B cell (primary cell): ENCODE measurements at regions not wholly inside any gene's neighbourhood (a gene's known extent, or its start where the extent isn't known, plus 50 kb on each side); places are given as distances from the start of the nearest gene placed in this dataset.

ENCODE experiments used
- ATAC-seq: fragments of 200-7000 bp; cut with Tn5 transposase; one replicate; pipeline ENCODE4 v1.10.0; 2021; ENCODE audit warnings: low read depth, mild to moderate bottlenecking, moderate number of reproducible peaks, moderate library complexity
- CTCF ChIA-PET: fragments of 350-600 bp; sonication (Branson Sonifier 250); formaldehyde crosslinking; loops from one replicate; lab custom pipeline; 2021; ENCODE audit warnings: antibody characterized with exemption, inconsistent platforms; lab: Charles Lee
- POLR2A ChIA-PET: fragments of 350-600 bp; sonication (Branson Sonifier 250); formaldehyde crosslinking; loops from one replicate; lab custom pipeline; 2021; ENCODE audit warnings: antibody characterized with exemption; lab: Charles Lee
- DNase-seq: peaks from one replicate; pipeline ENCODE4 v3.0.0; 2013
- H2AFZ ChIP-seq: 2 replicates; pipeline ENCODE4 v1.6.1; 2012; ENCODE audit warnings: mild to moderate bottlenecking, low read depth, low read length; ENCODE audit not compliant: insufficient read depth, poor library complexity, severe bottlenecking
- H3K27ac ChIP-seq, 2 donors: 1 replicate in 1 of 2; 2 replicates in 1 of 2; pipeline ENCODE4 v1.5.1; 2012 to 2013; ENCODE audit warnings: low read length in 2 of 2, mild to moderate bottlenecking in 2 of 2, moderate library complexity in 1 of 2
- H3K27me3 ChIP-seq, 4 experiments: fragments of 200-600 bp in 1 of 4; sonication (generic) in 1 of 4; replicated peaks in 1 of 4; 1 replicate in 2 of 4; 2 replicates in 2 of 4; pipeline versions ENCODE4 v1.6.1 to v1.7.0; 2013 to 2016; ENCODE audit warnings: low read length in 3 of 4, mild to moderate bottlenecking in 2 of 4, mixed read lengths in 1 of 4, moderate library complexity in 1 of 4; ENCODE audit not compliant: insufficient read depth in 4 of 4, control insufficient read depth in 3 of 4; ENCODE audit errors: control extremely low read depth in 1 of 4
- H3K36me3 ChIP-seq, 2 experiments: replicated peaks in 1 of 2; 1 replicate in 1 of 2; 2 replicates in 1 of 2; pipeline versions ENCODE4 v1.6.1 to v1.7.1; 2013; ENCODE audit warnings: low read length in 1 of 2; ENCODE audit not compliant: insufficient read depth in 2 of 2, control insufficient read depth in 1 of 2; ENCODE audit errors: control extremely low read depth in 1 of 2, extremely low read depth in 1 of 2
- H3K4me1 ChIP-seq, 2 donors: fragments of 200-600 bp in 1 of 2; sonication (generic) in 1 of 2; 1 replicate in 1 of 2; 2 replicates in 1 of 2; pipeline versions ENCODE4 v1.5.1 to v1.6.1; 2013 to 2017; ENCODE audit warnings: low read length in 2 of 2; ENCODE audit not compliant: control insufficient read depth in 2 of 2, insufficient read depth in 2 of 2
- H3K4me2 ChIP-seq: replicated peaks from 2 replicates; pipeline ENCODE3; 2012; ENCODE audit warnings: mild to moderate bottlenecking, low read depth, low read length; ENCODE audit not compliant: poor library complexity, severe bottlenecking
- H3K4me3 ChIP-seq, 5 experiments: fragments of 200-600 bp in 1 of 5; sonication (generic) in 1 of 5; 1 replicate in 3 of 5; 2 replicates in 2 of 5; pipeline versions ENCODE4 v1.5.1 to v1.7.0; 2011 to 2016; ENCODE audit warnings: low read length in 4 of 5, mild to moderate bottlenecking in 4 of 5, low read depth in 2 of 5, control low read depth in 1 of 5, moderate library complexity in 1 of 5; ENCODE audit not compliant: insufficient read depth in 1 of 5; ENCODE audit errors: control extremely low read depth in 1 of 5, extremely low read depth in 1 of 5
- H3K79me2 ChIP-seq: fragments of 200-600 bp; sonication (generic); one replicate; pipeline ENCODE4 v1.6.0; 2016; ENCODE audit warnings: low read length; ENCODE audit not compliant: control insufficient read depth, insufficient read depth
- H3K9ac ChIP-seq: fragments of 200-600 bp; sonication (generic); 2 replicates; pipeline ENCODE4 v1.6.1; 2017; ENCODE audit warnings: mild to moderate bottlenecking, low read length, moderate library complexity
- H3K9me3 ChIP-seq, 3 donors: one replicate each; pipeline versions ENCODE4 v1.6.1 to v1.7.1; 2013; ENCODE audit warnings: low read length in 2 of 3; ENCODE audit not compliant: control insufficient read depth in 2 of 3, insufficient read depth in 1 of 3; ENCODE audit errors: control extremely low read depth in 1 of 3
- H4K20me1 ChIP-seq: 2 replicates; pipeline ENCODE4 v1.6.0; 2012; ENCODE audit warnings: mild to moderate bottlenecking, low read length; ENCODE audit not compliant: insufficient read depth, control insufficient read depth, poor library complexity, severe bottlenecking
- H3K27ac Mint-ChIP-seq: one replicate; pipeline ENCODE4 v1.8.0; 2021; ENCODE audit warnings: mixed read lengths
- H3K27me3 Mint-ChIP-seq: one replicate; pipeline ENCODE4 v1.8.0; 2021; ENCODE audit warnings: mixed read lengths
- H3K4me1 Mint-ChIP-seq: one replicate; pipeline ENCODE4 v1.8.0; 2021; ENCODE audit warnings: mixed read lengths
- H3K4me3 Mint-ChIP-seq: one replicate; pipeline ENCODE4 v1.8.0; 2021; ENCODE audit warnings: mixed read lengths
- H3K9me3 Mint-ChIP-seq: one replicate; pipeline ENCODE4 v1.8.0; 2022; ENCODE audit warnings: mixed read lengths; ENCODE audit not compliant: insufficient read depth
- EZH2 ChIP-seq: IDR thresholded peaks from 2 replicates; pipeline ENCODE4 v1.6.1; 2012; ENCODE audit warnings: borderline replicate concordance, low read depth, mild to moderate bottlenecking, moderate library complexity, low read length; ENCODE audit not compliant: insufficient read depth, poor library complexity, severe bottlenecking
- WGBS: methylation state at CpG from one replicate; pipeline ENCODE4 v1.1.5; 2013; ENCODE audit warnings: missing lambda C conversion rate; ENCODE audit not compliant: insufficient coverage; 5-methylcytosine and 5-hydroxymethylcytosine counted together
- intact Hi-C: fragments of 100-400 bp; cut with micrococcal nuclease; formaldehyde crosslinking; loops from one replicate; pipeline ENCODE4 v1.10.0; 2022
- TF ChIP-seq, protein P1 (sequence below): fragments of 200-600 bp; IDR thresholded peaks from one replicate; pipeline ENCODE4 v1.8.0; 2022; ENCODE audit warnings: antibody characterized with exemption, mild to moderate bottlenecking

DNA sequence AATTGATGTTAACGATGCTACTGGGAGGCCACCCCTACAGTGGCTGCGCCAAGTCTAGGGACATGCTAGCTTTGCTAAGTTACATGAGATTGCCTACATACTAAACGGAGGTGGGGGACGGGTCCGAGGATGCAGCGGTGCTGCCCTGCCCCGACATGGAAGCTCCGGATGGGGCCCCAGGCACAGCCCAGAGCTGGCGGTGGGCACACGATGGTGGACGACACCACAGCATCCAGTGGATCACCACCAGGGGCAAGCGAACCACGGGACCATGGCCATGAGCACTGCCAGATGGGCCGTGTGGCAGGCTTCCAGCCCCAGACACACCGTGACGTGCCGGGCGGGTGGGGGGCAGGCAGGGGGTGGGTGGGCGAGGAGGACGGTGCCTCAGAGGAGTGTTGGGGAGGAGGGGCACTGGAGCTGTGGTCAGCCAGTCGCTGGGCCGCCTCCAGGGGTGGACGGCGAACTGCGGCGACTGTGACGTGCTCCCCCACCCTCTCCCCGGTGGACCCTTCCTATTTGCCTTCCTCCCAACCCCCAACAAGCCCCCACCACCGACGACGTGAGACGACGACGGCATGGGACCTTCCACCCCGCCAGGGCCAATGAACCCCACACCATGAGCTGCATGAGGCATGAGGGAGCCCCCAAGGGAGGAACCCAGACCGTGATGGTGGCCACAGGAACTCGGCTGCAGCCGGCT, 90.6 kb upstream of the ANKRD30BL start:
- H3K4me1 Mint-ChIP-seq: no peaks in the 10 kb centered on the region
- WGBS: 98% methylated on average over 16 of the region's 38 CpGs
- CTCF ChIA-PET: no interaction called here

DNA sequence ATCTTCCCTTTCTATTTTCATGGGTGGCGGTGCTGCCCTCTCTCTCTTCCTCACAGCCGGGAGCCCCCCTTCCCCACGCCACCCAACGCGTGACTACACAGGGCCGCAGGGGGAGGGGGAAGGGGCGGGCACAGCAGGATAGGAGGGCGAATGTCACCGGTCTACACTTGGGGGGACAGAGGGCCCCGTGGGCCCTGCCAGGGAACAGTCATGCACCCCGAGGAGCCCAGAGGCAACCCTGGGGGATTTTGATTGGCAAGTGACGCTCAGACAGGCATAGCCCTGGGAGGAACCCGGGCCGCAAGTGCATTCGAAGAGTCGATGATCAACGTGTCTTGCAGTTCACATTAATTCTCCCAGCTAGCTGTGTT, 91.1 kb upstream of the ANKRD30BL start:
- ATAC-seq (no peak), DNase-seq (no peak)
- no peak overlapping the region for H3K27ac Mint-ChIP-seq
- no peak overlapping the region for H3K4me2 ChIP-seq
- peaks cover 9% of the 10 kb centered on the region for H3K27me3 Mint-ChIP-seq
- H3K36me3 ChIP-seq: no peaks in the 10 kb centered on the region
- no peak overlapping the region for H3K4me3 ChIP-seq
- no peaks in the 10 kb centered on the region for H3K4me1 Mint-ChIP-seq
- ChIA-PET POLR2A (no interaction called here), CTCF (no interaction called here)
- no peak overlapping the region for H3K27ac ChIP-seq
- H3K4me3 Mint-ChIP-seq: no peak overlapping the region
- TF ChIP-seq EZH2: no peak
- TF ChIP-seq, protein P1, sequence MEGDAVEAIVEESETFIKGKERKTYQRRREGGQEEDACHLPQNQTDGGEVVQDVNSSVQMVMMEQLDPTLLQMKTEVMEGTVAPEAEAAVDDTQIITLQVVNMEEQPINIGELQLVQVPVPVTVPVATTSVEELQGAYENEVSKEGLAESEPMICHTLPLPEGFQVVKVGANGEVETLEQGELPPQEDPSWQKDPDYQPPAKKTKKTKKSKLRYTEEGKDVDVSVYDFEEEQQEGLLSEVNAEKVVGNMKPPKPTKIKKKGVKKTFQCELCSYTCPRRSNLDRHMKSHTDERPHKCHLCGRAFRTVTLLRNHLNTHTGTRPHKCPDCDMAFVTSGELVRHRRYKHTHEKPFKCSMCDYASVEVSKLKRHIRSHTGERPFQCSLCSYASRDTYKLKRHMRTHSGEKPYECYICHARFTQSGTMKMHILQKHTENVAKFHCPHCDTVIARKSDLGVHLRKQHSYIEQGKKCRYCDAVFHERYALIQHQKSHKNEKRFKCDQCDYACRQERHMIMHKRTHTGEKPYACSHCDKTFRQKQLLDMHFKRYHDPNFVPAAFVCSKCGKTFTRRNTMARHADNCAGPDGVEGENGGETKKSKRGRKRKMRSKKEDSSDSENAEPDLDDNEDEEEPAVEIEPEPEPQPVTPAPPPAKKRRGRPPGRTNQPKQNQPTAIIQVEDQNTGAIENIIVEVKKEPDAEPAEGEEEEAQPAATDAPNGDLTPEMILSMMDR: no peak
- peaks cover 6% of the 10 kb centered on the region for H3K9me3 Mint-ChIP-seq
- H3K79me2 ChIP-seq: no peaks in the 10 kb centered on the region
- H3K27me3 ChIP-seq: peaks cover 0 to 10% (median 0%) of the 10 kb centered on the region in 4 experiments
- intact Hi-C loops: no loop called here
- H3K4me1 ChIP-seq: no peaks in the 10 kb centered on the region
- peaks cover 0 to 37% (median 0%) of the 10 kb centered on the region in 3 donors for H3K9me3 ChIP-seq
- H2AFZ ChIP-seq: no peak overlapping the region
- WGBS: 86% methylated on average over 11 of the region's 17 CpGs
- H3K9ac ChIP-seq: no peak overlapping the region
- no peaks in the 10 kb centered on the region for H4K20me1 ChIP-seq

More for the DNA sequence above, 90.6 kb upstream of the ANKRD30BL start:
- no peak for DNase-seq
- Histone ChIP-seq H3K4me1 (no peaks in the 10 kb centered on the region), H3K27ac (no peak overlapping the region), H4K20me1 (no peaks in the 10 kb centered on the region), H2AFZ (no peak overlapping the region), H3K9me3 (peaks cover 0 to 32% (median 0%) of the 10 kb centered on the region in 3 donors), H3K79me2 (no peaks in the 10 kb centered on the region), H3K36me3 (no peaks in the 10 kb centered on the region), H3K27me3 (peaks cover 0 to 8% (median 0%) of the 10 kb centered on the region in 4 experiments), H3K9ac (no peak overlapping the region), H3K4me3 (no peak overlapping the region), H3K4me2 (no peak overlapping the region)
- Mint-ChIP-seq H3K9me3 (peaks cover 6% of the 10 kb centered on the region), H3K27ac (no peak overlapping the region), H3K27me3 (peaks cover 9% of the 10 kb centered on the region), H3K4me3 (no peak overlapping the region)
- TF ChIP-seq, protein P1: no peak
- no peak for TF ChIP-seq EZH2
- POLR2A ChIA-PET: no interaction called here
- intact Hi-C loops: no loop called here
- no peak for ATAC-seq
